Ishikawa (cell line): ENCODE measurements at regions not wholly inside any gene's neighbourhood (a gene's known extent, or its start where the extent isn't known, plus 50 kb on each side); places are given as distances from the start of the nearest gene placed in this dataset.

Experiments used
- CEBPB ChIP-seq: IDR thresholded peaks from 2 replicates; pipeline ENCODE4 v1.6.1; 2012
- CREB1 ChIP-seq: IDR thresholded peaks from 2 replicates; pipeline ENCODE4 v1.6.1; 2012; ENCODE audit warnings: low read depth
- EGR1 ChIP-seq: IDR thresholded peaks from 2 replicates; pipeline ENCODE4 v1.6.1; 2012
- EP300 ChIP-seq: IDR thresholded peaks from 2 replicates; pipeline ENCODE4 v1.6.1; 2012; ENCODE audit warnings: borderline replicate concordance
- NFIC ChIP-seq: IDR thresholded peaks from 2 replicates; pipeline ENCODE4 v1.6.1; 2012
- RAD21 ChIP-seq: IDR thresholded peaks from 2 replicates; pipeline ENCODE4 v1.6.1; 2012; ENCODE audit warnings: low read depth
- REST ChIP-seq: IDR thresholded peaks from 2 replicates; pipeline ENCODE4 v1.6.1; 2012; ENCODE audit warnings: low read depth, mild to moderate bottlenecking
- TAF1 ChIP-seq: IDR thresholded peaks from 2 replicates; pipeline ENCODE4 v1.6.1; 2012; ENCODE audit warnings: low read depth, mild to moderate bottlenecking
- TCF12 ChIP-seq: IDR thresholded peaks from 2 replicates; pipeline ENCODE4 v1.6.1; 2012; ENCODE audit warnings: low read depth
- TEAD4 ChIP-seq: IDR thresholded peaks from 2 replicates; pipeline ENCODE4 v1.6.1; 2012
- USF1 ChIP-seq: IDR thresholded peaks from 2 replicates; pipeline ENCODE4 v1.6.1; 2012
- YY1 ChIP-seq: IDR thresholded peaks from 2 replicates; pipeline ENCODE4 v1.6.1; 2012; ENCODE audit warnings: low read depth
- TF ChIP-seq, protein P1 (sequence below): IDR thresholded peaks from 2 replicates; pipeline ENCODE4 v1.6.1; 2012

- TF ChIP-seq REST (no peak), TEAD4 (no peak), YY1 (no peak), EGR1 (no peak), USF1 (no peak), TAF1 (no peak), CEBPB (no peak), EP300 (no peak), RAD21 (no peak), NFIC (no peak), TCF12 (no peak), CREB1 (no peak)
- TF ChIP-seq, protein P1, sequence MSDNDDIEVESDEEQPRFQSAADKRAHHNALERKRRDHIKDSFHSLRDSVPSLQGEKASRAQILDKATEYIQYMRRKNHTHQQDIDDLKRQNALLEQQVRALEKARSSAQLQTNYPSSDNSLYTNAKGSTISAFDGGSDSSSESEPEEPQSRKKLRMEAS, result no peak
Measured at GRCh38 chr10:47078393-47079203, 167.4 kb downstream of the PTPN20 start.
